HG03045 (cell line): ENCODE measurements at regions not wholly inside any gene's neighbourhood (a gene's known extent, or its start where the extent isn't known, plus 50 kb on each side); places are given as distances from the start of the nearest gene placed in this dataset.
"Not testable (repeated sequence)": the region's sequence is repeated elsewhere in the genome, so short reads cannot be mapped to it uniquely, and the experiment has no call there.

Experiments used
- ATAC-seq: cut with Tn5 transposase; IDR thresholded peaks from one replicate; pipeline ENCODE4 v1.9.1; 2021; ENCODE audit warnings: mild to moderate bottlenecking, moderate library complexity; ENCODE audit not compliant: unreplicated experiment

DNA sequence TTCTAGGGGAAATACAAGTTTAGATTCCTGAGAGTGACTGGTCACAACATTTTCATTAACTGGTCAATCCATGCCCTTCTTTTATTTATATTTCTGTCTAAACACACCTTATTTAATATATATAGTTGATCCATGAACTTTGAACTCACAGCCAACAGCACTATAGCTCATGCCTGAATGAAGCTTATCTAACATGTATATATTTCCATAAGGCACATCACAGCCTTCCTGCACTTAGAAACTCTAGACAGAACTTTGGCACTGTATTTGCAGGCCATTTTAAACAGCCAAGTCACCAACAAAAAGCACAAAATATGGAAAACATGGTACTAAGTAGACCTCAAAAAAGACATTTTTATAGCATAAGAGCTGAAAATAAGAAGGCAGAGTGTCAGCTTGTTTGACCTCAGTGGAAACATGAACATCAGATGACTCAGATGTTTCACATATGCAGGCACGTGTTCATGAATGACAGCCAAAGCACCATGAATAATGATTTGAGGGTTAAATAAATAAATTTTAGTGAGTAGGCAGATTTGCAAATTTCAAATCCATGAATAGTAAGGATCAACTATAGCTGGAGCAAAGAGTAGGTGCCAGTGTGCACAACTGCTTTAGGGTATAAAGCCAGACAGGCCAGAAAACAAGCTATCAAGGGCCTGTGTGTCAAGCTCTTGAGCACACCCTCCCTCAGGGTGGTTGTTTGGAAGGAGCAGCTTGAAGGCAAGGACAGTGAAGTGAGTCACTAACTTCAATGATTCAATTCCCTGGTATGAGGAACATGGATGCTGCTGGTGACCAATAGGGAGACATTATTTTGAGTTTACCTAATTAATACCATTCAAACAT lies 88.9 kb upstream of the NT5E start:
- no peak for ATAC-seq

DNA sequence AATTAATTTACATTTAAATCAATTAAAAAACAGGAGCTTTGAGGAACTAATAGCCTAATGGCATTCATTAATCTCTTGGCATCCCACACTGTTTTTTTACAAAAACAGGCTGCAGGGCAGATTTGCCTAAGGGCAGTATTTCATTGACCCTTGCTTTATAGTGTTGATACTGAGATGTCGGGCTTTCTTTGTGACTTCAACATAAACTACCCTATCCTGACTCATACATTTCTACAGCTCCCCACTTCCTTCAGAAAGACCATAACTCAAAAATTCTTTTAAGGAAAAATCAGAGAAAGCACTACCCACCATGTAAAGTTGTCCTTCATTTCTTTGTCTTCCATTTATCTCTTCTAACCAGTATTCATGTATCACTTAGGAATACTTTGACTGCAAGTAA lies 92.2 kb upstream of the NT5E start:
- no peak for ATAC-seq

DNA sequence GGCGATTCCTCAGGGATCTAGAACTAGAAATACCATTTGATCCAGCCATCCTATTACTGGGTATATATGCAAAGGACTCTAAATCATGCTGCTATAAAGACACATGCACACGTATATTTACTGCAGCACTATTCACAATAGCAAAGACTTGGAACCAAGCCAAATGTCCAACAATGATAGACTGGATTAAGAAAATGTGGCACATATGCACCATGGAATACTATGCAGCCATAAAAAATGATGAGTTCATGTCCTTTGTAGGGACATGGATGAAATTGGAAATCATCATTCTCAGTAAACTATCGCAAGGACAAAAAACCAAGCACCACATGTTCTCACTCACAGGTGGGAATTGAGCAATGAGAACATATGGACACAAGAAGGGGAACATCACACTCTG lies 93.1 kb upstream of the NT5E start:
- not testable (repeated sequence) for ATAC-seq

DNA sequence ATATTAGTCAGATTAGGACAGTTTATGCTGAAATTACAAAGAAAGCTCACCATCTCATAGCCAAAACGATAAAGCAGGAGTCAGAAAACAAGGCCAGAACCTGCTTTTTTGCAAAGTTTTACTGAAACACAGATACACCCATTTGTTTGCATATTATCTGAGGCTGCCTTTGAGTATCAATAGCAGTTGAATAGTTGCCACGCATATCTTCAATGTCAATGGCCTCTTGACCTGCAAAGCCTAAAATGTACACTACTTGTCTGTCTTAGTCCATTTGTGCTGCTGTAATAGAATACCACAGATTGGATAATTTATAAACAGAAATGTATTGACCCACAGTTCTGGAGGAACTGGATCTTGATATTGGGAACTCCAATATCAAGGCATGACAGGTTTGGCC lies 94.1 kb upstream of the NT5E start:
- ATAC-seq, result no peak

DNA sequence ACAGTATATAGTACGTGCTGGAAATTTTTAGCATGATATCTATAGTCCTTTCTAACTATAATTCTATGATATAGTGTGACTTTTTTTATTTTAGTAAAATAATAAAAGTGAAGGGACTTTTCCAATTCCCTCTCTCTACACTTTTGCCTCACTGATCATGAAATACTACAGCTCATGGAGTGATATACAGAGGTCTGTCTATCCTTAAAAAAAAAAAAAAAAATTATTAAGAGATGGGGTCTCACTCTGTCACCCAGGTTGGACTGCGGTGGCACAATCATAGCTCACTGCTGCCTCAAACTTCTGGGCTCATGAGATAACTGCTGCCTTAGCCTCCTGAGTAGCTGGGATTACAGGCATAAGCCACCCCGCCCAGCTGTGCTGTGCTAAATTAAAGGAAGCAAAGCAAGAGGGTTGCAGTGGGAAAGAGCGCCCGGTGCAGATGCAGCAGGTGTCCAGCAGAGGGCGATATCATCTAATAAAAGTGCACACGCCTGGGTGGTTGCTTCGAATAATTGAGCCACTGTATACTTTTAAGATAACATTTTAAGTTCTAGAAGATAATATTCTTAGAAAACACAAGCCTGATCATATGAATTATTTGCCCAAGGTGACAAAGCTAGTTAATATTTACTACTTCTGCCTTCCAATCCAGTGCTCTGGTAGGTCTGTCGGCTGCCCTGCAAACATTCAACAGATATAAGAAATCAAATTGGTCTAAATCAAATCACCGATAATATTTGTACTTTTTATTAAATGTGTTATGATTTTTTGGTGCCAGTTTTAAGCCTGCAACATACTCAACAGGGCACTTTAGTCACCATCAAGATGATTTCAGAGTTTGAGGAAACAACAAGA lies 94.9 kb upstream of the NT5E start:
- peak; percentile 75 for ATAC-seq

DNA sequence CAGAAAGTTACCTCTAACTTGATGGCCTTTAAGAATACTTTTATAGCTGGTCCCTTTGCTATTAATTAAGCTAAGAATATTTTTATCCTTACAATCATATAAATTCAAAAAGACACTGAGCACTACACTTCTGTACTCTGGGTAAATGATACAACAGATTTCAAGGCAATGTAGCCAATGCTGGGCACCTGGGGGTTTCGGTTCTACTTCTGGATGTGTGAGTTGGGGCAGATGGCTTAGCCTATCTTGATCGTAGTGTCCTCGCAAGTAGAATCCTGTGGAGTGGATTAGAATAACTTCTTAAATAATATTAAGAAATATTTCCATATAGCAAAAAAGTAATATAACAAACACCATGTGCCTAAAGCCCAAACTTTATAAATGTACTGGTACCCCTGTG lies 96.9 kb upstream of the NT5E start:
- no peak for ATAC-seq

DNA sequence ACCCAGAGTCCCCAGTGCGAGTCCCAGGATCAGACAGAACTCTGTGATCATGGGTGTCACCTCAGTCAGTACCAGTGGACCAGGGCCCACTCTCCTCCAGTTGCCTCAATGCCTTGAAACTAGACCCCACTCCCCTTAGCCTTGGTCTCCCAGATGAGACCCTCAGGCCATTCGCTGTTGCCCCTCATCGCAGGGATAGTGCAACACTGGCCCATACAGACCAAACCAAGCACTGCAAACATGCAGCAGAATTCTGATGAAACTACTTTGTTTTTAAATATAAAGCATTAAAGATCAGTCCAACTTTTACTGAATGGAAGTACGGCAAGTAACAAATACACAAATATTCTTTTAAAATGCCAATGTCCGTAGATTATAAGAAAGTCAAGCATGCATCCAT lies 101.2 kb upstream of the NT5E start:
- ATAC-seq, result no peak

DNA sequence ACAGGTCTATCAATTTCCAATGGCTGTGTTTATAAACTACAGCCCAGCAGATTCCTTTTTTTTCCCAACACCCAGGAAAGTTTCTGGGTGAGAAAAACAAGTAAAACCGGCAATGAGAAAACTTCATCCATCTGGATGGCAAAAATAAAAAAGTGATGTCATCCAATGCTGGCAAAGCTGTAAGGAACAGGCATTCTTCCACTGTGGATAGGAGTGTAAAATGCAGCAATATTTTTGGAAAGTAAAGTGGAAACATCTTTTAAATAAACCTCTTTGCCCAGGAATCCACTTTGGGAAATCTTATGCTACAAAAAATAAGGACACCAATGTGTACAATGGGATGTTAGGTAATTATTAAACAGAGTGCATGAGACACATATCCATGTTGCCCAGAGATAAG lies 102.1 kb upstream of the NT5E start:
- ATAC-seq, result no peak

DNA sequence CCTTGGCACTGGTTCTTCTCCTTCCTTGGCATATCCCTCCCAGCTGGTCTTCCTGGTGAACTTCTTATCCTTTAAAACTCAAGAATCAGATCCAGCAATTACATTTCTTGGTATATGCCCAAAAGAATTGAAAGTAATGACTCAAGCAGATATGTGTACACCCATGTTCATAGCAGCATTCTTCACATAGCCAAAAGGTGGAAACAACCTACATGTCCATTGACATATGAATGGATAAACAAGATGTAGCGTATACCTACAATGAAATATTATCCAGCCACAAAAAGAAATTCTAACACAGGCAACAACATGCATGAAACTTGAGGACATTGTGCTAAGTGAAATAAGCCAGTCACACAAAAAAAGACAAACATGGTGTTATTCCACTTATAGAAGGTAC lies 103.7 kb upstream of the NT5E start:
- no peak for ATAC-seq

DNA sequence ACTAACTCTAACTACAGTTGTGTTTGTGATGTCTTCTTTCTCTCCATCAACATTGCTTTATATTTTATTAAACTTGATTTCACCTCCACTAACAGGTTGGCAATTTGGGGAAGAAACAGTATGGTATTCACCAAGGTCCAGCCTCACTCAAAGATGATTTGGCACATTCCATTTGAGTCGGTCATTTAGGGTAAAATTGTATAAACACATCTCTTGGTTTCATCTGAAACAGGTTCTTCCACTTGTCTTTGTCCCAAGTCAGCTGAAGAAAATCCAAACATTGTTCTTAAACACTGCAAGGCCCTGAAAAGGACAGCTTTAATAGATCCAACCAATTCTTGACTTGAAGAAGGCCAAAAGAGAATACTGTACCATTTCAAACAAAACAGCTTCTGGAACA lies 104.9 kb upstream of the NT5E start:
- no peak for ATAC-seq

DNA sequence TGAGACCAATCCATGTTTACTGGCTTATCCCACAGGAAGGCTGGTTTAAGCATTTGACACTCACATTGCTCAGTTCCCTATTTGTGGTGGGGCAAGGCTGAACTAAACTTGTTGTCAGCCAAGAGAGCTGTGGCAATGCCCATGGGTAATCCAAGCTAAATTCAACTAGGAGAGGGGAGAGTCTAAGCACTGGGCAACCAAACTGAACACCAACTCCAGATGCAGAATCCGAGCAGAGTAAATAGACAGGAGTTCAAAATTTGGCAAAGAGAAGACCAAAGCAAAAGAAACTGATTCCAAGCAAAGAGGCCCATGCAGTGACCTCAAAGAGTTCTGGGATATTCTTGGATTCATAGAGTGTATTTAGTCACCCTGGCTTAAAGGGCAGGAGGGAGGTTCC lies 106.5 kb upstream of the NT5E start:
- no peak for ATAC-seq

DNA sequence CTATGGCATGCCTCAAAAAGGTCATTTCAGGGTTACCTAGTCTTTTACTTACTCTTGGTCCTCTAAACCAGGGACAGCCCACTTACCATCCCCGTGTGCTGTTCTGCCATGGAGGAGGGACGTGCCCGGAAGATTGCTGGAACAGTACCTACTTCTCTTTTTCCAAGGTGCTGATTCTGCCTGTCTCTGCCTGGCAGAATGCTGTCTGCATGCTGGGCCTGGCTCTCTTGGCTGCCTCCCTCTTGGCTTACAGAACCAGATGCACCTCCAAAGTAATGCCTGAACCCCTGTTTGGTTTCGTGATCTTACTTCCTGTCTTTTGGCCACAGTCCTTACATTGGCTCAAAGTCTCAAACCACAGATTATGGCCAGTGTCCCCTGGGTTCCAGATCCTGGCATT lies 120.7 kb upstream of the NT5E start:
- ATAC-seq, result no peak

DNA sequence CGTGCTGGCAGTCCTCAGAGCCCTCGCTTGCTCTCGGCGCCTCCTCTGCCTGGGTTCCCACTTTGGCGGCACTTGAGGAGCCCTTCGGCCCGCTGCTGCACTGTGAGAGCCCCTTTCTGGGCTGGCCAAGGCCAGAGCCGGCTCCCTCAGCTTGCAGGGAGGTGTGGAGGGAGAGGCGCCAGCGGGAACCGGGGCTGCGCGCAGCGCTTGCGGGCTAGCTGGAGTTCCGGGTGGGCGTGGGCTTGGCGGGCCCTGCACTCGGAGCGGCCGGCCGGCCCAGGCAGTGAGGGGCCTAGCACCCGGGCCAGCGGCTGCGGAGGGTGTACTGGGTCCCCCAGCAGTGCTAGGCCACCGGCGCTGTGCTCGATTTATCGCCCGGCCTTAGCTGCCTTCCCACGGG lies 124.1 kb upstream of the NT5E start:
- not testable (repeated sequence) for ATAC-seq

DNA sequence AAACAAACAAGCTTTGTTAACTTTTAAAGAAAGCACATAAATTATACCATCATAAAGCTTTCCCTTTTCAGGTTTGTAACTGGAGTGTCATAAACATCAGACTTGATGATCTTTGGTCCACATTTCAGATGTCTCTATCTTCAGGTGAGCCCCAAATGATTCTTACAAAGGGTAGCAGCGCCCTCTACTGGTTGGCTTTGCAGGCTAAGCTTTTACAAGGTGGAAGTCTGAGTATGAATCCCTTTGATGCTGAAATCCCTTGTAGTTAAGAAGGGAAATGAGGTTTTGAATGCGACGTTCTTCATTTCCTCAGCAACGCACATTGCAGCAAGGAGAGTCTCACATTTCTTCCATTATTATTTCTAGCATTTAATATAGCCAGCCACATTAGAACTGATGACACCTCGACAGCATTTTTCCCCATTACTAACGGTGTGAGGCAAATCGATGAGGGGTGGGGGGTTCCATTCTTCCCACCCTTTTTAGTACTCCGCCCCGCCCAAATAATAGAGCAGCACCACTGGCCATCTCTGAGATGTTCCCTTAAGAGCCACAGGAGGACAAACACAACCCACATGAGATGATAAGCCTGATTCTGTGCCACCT lies 126.3 kb upstream of the NT5E start:
- ATAC-seq, result peak; percentile 73

DNA sequence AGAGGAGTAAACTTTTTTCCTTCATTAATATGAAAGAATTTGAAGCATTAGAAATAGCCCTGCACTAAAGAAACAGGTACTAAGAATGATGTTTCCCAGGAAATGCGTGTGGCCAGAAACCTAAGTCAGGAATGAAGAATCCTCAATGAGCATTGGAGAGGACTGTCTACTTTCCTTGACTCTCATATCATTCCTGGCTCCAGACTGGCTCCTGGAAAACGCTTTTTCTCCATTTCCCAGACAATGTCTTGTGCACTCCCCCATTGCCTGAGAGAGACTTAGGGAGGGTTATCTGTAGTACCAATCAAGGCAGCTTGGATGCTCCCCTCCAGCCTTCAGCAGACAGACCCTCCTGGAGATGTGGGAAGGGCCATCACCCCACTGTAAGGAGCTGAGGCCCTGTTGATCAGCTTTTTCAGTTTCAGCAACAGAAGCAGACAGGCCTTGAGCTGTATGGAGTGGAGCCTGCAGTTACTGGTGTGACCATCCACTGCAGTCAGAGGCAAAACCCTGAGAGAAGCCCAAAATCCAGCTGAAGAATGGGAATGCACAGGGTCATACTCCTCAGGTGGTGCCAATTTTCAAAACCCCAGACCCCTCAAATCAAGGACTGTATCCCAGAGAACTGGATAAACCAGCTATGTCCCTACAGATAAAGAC lies 127.3 kb upstream of the NT5E start:
- ATAC-seq, result no peak

DNA sequence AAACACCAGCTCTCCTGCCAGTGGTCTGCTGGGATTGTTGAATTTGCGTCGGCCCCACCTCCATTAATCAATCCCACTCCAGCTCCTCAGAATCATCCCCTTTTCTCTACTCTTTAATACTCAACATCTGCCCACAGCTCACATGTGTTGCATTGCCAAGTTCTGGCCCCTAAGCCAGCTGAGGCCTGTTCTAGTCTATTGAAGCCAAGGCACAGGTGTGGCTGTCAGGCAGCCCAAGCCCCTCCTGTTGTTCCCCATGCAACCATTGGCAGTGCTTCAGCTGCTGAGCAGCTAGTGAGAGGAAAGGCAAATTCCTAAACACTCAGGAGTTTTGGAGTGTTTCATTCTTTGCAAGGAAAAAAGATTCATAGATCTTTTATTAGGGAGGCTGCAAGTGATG lies 128.0 kb upstream of the NT5E start:
- no peak for ATAC-seq

DNA sequence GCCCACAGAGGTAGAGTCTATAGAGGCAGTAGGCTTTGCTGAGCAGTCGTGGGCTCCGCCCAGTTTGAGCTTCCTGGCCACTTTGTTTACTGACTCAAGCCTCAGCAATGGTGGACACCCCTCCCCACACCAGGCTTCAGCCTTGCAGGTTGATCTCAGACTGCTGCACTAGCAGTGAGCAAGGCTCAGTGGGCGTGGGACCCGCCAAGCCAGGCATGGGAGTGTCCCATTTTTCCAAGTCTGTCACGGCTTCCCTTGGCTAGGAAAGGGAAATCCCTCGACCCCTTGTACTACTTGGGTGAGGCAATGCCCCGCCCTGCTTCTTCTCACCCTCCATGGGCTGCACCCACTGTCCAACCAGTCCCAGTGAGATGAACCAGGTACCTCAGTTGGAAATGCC lies 135.3 kb upstream of the NT5E start:
- ATAC-seq, result no peak

DNA sequence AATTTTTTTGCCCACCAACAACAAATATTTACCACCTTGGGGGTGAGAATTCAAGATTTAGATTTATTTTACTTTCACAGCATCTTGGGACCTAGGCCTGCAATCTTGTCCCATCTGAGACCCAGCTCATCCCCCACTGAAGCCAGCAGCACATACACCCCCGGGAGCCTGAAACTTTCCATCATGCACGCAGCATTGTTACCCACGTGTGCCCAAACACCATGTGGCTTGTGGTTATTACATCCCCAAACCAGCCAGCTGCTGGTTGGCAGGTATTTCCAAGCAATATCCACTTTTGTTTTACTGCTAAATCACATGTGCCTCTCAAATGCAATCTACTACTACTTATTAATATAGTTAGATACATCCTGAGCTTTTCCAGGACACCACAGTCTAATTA lies 149.3 kb upstream of the NT5E start:
- no peak for ATAC-seq

DNA sequence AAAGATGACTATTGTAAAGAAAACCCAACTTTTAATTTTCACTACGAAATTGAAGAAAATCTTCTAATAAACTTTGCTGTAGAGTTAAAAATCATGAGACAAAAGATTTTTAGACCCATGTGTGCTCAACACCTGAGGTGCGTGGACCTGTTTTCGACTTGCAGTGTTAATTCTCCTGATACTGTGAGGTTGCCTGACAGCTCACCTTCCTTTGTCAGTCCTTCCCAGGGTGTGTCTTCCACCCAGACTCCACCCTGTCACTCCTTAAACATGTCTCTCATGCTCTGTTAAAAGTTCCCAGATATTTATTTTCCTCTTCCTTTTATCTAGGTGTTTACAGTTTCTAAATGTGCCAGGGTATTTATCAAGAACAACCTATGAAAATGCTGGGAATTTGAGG lies 151.3 kb upstream of the NT5E start:
- ATAC-seq, result no peak

DNA sequence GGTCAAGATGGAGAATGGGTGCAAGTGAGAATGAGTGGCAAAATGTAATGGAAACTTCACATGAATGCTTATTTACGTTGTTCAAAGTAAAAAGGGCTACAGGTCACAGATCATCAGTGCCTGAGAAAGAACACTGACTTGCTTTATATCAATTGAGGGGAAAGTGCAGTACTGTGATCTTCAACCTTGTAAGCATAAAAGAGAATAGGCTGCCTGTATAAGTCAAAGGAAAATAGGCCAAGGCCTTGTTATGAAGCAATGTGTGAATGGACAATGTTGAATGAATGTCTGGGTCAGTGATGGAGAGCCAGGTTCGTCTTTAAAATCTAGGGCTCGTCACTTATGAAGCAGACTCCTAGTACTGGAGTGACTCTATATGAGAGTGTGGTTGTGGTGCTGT lies 158.6 kb upstream of the NT5E start:
- ATAC-seq, result no peak

DNA sequence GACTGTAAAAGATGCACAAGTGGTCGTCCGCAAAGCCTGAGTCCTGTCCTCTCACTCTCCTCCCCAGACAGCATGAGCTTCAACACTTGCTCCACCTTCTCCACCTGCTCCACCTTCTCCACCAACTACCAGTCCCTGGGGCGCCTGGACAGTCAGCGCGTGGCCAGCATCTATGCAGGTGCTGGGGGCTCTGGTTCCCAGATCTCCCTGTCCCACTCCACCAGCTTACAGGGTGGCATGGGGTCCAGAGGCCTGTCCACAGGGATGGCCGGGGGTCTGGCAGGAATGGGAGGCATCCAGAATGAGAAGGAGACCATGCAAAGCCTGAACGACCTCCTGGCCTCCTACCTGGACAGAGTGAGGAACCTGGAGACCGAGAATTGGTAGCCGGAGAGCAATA lies 162.2 kb upstream of the NT5E start:
- ATAC-seq, result no peak
